ENCODE measurements at regions not wholly inside any gene's neighbourhood (a gene's known extent, or its start where the extent isn't known, plus 50 kb on each side); places are given as distances from the start of the nearest gene placed in this dataset.
"Not testable (repeated sequence)": the region's sequence is repeated elsewhere in the genome, so short reads cannot be mapped to it uniquely, and the experiment has no call there.

DNA sequence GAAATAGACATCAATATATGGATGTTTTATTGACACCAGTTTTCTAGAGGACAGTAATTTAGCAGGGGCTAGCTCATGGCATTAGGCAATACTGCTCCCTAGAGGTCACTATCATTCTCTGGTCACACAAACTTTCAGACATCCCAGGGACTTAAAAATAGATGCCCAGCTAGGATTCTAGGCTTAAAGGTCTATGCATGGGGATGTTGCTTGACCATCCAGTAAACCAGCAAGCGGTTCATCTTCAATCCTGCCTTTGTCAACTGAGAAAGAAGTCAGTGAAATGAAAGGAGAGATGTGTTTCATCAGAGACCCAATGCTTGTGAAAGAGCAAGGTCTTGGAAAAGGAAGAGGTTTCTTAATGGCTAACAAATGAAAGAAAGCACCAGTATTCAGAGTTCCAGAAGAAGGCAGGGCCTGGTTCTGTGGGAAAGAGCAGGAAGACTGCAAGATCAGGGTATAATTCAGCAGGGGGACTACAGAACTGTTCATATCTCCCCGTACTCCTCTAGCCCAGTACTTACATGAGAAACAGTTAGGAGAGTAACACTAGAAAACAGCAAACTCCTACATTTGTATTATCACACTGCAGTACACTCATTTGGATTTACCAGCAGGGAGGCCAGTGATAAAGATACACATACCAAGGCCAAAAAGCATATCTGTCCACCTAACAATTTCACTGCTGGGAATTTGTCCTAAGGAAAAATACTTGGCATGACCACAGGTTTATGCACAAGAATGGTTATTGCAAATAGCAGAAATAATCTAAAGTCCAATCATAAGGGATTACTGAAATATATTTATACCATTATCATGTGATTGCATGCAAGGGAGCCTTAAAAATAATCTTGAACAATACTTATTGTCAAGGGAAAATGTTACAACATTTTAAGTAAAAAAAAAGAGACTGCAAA, 151.4 kb upstream of the LAMA2 start:
- no peak for DNase-seq

DNA sequence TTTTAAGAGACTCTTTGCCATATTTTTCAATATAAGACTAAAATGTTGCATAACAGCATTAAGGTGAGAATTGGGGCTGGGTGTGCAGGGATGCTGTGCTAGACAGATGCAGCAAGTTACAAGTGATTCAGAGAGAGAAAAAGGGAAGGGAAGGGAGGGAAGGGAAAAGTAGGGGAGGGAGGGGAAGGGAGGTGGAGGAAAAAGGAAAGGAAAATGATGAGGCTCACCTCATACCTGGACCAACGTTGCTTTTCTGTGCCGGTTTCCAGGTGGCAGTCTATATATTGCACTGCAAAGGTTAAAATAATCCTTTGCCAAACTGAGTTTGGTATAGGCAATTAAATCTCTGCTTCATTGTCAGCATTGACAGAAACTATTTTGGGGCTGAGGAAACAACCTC, 155.4 kb upstream of the LAMA2 start:
- DNase-seq, result no peak

GRCh38 chr6:128725271-128726233, 157.4 kb upstream of the LAMA2 start:
- DNase-seq, result no peak

- no peak for DNase-seq
Measured at GRCh38 chr6:128724738-128725137, 158.2 kb upstream of the LAMA2 start.

- DNase-seq, result no peak
Measured at GRCh38 chr6:128723667-128724066, 159.3 kb upstream of the LAMA2 start.

DNA sequence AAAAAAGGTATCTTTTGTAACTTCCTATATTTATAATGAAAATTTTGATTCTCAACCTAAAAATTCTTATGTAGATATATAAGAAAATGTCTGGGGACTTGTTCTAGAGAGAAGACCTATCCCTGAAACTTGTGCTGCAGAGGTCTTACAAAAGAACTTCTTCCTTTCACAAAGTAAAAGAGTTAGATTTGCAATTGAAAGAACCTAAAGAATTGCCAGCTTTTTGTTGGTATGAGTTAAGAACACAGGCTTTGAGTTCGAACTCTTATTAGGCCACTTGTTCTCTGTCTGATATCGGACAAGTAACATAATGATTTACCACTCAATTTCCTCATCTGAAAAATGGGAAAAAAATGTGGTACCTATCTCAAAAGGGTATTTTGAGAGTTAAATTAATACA, 162.0 kb upstream of the LAMA2 start:
- DNase-seq, result no peak

DNA sequence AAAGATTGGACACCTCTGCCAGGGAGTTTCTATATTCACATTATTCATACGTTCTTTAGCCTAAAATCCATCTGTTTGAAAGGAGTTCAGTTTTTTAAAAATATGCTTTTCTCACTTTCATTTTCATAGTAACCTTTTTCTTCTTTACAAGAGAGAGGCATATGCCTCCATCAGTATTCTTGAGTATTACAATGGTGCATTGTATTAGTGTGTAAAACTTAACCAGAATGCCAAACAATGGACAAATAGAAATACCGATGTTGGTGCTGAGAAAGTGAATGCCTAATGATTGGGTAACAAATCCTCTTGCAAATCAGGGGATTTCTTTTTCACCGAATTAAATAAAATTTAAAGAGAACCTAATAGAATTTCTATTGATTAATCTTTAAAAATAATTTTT, 163.2 kb upstream of the LAMA2 start:
- DNase-seq, result no peak

- no peak for DNase-seq
Measured at GRCh38 chr6:128713461-128713860, 169.5 kb upstream of the LAMA2 start.

- DNase-seq, result no peak
Measured at GRCh38 chr6:128712898-128713297, 170.0 kb upstream of the LAMA2 start.

- no peak for DNase-seq
Measured at GRCh38 chr6:128711149-128711548, 171.8 kb upstream of the LAMA2 start.

DNA sequence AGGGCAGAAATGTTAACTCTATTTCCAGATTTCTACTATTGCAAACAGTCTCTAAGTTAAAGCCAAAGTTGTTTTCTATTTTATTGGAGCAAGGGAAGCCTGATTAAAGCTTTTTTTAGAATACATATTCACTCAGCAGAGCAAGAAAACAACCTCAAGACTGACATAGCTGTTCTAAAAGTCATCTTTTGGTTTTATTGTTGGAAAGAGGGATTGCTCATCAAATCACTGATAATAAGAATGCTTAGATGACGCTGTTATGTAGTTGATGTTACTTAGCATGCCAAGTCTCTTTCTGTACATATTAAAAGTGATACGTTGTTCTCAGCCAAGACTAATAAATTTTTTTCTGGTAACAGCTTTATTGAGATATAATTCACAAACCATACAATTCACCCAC, 172.6 kb upstream of the LAMA2 start:
- DNase-seq, result no peak

GRCh38 chr6:128704601-128705000, 178.3 kb upstream of the LAMA2 start:
- no peak for DNase-seq

DNA sequence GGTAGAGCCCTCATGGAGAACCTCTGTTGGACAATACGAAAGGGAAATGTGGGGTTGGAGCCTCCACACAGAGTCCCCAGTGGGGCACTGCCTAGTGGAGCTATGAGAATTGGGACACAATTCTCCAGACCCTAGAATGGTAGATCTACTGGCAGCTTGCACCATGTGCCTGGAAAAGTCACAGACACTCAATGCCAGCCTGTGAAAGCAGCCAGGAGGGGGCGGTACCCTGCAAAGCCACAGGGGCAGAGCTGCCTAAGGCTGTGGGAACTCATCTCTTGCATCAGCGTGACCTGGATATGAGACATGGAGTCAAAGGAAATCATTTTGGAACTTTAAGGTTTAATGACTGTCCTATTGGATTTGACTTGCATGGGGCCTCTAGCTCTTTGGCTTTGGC, 179.1 kb upstream of the LAMA2 start:
- DNase-seq, result not testable (repeated sequence)

DNA sequence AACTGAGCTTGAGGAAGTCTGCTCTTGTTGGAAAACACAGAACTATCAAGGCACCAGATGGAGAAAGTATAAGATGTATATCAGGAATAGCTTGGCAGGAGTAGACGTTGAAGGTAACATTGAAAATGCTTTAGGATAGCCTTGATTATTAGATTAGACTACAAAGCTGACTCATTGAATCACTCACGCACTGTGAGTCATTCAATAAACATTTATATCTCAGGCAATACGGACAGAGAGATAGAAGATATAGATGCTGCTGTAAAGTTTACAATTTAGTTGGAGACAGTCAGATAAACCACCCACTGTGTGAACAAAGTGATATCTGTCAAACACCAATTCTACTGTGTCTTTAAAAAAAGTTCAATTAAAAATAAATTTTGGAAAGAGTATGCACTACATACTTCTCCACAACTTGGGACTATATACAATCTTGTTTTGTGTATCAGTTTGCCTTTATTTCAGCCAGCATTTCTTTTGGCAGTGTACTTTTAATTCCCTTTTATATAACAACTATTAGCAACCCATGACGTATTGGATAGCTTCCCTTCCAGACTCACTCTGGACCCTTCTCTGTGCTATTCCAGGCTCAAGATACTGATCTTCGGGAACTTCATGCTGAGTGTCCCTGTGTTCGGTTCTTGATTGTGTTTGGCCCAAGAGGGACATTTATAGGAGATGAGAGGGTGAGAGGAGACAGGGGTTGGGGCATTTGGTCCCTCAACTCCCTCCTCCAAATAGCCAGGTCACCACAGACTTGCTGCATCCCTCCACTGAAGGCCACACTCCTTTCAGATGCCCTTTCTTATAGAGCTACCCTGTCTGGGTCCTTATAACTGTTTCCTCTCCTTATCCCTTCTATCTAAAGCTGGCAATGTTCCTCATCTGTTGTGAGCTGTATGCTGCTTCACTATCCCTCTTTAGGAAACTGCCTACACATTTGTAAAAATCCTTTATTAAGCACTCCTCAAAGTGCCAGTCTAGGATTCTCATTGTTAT, 176.6 kb upstream of the PTPRK start:
- DNase-seq, result no peak

DNA sequence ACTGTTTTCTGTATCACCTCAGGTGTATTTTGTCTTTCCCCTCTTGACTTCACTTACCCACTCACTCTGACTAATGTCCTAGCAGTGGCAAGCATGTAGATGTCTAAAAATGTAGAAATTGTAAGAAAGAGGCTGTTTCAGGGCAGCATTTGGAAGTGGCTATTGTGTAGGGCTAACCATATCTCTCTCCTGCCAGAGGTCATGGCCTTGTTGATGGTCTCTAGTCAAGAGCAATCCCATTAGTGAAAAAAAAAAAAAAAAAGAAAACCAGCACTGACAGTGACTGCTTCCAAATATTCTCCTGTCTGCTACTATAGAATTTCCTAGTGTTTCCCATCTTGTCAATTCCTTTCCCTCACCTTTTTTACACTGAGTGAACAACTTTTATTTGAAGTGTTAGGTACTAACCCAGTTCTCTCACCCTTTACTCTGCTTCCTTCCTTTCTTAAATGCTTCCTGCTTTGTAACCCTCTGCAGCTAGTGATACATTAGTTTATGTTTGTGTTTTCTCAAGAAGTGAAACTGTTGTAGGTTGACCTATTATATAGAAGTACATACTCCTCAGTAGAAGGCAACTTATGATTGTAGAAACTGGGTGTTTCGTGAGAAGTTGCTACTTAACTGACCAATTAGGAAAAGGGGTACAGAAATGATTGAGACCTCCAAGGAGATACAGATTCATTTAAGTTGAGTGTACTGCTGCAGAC, 174.1 kb upstream of the PTPRK start:
- DNase-seq, result no peak

DNA sequence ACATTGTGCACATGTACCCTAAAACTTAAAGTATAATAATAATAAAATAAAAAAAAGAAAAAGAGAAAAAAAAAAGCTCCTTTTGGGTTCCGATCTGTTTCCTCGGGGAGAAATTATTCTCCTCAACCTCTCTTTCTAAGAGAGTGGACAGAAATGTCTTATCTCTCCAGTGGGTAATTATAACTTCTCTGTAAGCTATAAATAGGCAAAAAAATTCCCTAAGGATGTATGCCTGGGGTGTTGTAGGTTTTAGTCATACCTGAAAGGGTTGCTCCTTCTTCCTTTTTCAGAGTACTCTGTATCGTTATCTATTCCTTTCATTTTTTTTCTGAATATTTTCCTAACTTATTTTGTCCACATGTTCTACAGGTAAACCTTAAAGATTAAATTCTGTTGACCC, 169.7 kb upstream of the PTPRK start:
- DNase-seq, result no peak

DNA sequence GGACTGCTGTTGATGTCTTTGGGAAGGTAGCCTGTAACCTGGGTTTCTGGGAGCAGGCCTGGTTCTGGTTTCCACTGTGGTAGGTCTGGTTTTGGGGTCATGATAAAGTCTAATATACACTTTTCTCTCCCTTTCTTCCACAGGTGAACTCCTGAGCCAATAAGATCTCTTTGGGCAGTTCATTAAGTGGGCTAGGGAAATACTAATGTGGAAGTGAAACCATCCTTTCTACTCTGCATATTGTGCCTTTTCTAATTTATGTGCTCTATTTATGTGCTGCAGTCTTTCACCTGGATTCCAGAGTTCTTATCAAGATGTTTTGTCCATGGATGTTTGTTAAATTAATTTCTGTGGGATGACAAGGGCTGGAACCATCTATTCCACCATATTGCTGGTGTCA, 165.7 kb upstream of the PTPRK start:
- DNase-seq, result no peak

DNA sequence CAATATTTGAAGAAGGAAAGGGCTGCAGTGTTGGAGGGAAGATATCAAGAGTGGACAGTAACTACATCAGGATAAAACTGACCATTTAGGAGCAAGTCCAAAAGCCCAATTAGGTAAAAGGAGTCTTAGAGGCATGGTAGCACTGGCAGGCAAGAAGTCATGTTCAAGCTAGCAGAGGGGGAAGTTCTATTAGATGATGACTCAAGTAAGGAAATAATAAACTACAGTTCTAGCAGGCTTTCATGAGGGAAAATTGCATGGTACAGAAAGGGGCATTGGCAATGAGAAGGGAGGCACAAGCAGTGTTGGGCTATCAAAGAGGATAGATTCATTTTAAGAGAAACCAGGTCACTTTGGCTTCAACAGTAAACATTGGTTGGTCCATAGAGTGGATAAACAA, 156.1 kb upstream of the PTPRK start:
- no peak for DNase-seq

GRCh38 chr6:128672023-128672422, 151.6 kb upstream of the PTPRK start:
- no peak for DNase-seq

- DNase-seq, result no peak
Measured at GRCh38 chr6:128667339-128667858, 147.0 kb upstream of the PTPRK start.

DNA sequence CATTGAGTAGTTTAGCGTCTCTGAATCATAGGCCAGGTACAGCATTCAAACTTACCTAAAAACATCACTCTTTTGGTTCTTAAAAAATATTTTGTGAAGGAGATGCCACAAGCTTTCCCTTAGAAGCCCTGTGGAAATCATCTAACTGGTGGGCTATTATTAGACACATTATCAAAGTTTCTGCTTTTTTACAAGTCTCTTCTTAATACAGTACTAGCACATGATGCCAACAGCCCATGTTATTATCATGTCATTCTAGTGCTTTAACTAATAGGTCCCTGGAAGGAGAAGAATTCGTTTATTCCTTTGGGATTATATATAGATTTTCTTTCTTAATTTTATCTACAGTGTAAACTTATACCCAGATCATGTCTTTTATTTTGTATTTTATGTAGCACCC, 146.0 kb upstream of the PTPRK start:
- DNase-seq, result no peak

DNA sequence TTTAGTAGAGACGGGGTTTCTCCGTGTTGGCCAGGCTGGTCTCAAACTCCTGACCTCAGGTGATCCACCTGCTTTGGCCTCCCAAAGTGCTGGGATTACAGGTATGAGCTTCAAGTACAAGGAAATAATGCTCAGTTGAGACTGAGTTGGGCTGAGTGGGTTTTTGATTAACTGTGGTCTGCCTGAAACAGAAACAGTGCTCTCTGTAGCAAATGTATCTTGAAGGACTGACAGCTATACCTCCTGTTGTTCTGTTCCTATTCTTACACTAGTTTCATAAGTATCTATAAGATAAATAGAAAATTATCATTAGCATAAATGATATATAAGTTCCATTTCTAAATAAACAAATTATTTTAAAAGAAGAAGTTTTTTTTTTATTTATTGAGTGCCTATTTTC, 142.8 kb upstream of the PTPRK start:
- DNase-seq, result no peak
